Body of pancreas (tissue), 4 donors: ENCODE measurements at regions not wholly inside any gene's neighbourhood (a gene's known extent, or its start where the extent isn't known, plus 50 kb on each side); places are given as distances from the start of the nearest gene placed in this dataset.

Source experiments
- CTCF ChIP-seq, 7 experiments: fragments of 450-650 bp in 4 of 7; fragments of 200-600 bp in 3 of 7; sonication (generic) in 3 of 7; IDR thresholded peaks; one replicate each; pipeline ENCODE4 v1.5.1; 2016 to 2019; ENCODE audit warnings: antibody characterized with exemption in 7 of 7
- POLR2A ChIP-seq, 3 donors: fragments of 450-650 bp; IDR thresholded peaks; one replicate each; pipeline ENCODE4 v1.6.1; 2016; ENCODE audit warnings: antibody characterized with exemption in 3 of 3, mild to moderate bottlenecking in 2 of 3

GRCh38 chr2:184523732-184524131 is 74.6 kb upstream of the ZNF804A start:
- TF ChIP-seq POLR2A (IDR thresholded peaks at IDR 0.05) (no peak), CTCF (IDR thresholded peaks at IDR 0.05) (no peak)
